HG03378 (cell line): ENCODE measurements at regions not wholly inside any gene's neighbourhood (a gene's known extent, or its start where the extent isn't known, plus 50 kb on each side); places are given as distances from the start of the nearest gene placed in this dataset.

Experiments used
- ATAC-seq: cut with Tn5 transposase; IDR thresholded peaks from one replicate; pipeline ENCODE4 v1.9.1; 2021; ENCODE audit warnings: mild to moderate bottlenecking, moderate library complexity; ENCODE audit not compliant: unreplicated experiment

DNA sequence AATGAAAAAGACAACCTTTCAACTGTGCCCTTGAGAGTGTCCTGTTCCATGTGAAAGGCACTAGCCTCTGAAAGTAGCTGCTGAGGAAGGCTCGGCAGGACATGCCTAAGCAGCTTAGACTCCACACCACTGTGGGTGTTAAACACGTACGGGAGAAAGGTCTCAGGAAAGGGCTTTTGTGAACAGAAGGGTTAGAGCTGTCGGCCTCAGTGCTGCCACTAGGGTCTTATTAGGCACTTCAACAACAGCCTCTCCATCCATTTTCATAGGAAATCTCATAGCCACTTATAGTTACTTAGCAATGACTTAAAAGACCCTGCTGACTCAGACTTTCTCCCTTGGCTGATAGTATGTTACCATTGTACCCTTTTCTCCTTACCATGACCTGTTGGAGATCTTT is 662.8 kb downstream of the TBC1D32 start:
- no peak for ATAC-seq

- ATAC-seq: no peak
These were observed 681.8 kb downstream of the TBC1D32 start for GRCh38 chr6:120652506-120652905.

DNA sequence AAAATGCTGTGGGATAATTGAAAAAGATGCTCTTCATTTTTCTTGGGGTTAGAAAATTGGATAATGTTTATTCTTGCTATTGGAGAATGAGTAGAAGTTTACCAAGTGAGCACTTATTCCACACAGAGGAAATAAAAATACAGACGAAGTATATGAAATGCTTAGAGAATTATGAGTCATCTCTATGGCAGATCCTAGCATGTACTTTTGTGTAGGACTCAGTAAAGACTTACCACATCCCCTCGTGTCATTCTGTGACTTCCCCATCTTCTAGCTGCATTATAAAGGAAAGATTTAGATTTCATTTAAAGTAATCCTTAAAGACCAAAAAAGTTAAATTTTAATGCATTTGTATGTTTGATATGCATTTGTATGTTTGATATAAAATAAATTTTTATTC is 685.6 kb downstream of the TBC1D32 start:
- ATAC-seq: no peak

GRCh38 chr6:120646101-120646500 is 688.2 kb downstream of the TBC1D32 start:
- ATAC-seq: no peak

DNA sequence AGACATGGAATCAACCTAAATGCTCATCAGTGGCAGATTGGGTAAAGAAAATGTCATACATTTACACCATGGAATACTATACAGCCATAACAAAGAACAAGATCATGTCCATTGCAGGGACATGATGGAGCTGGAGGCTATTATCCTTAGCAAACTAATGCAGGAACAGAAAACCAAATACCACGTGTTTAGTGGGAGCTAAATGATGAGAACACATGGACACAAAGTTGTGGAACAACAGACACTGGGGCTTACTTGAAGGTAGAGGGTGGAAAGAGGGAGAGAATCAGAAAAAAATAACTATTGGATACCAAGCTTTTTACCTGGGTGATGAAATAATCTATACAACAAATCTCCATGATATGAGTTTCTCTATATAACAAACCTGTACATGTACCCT is 701.3 kb downstream of the TBC1D32 start:
- ATAC-seq: no peak

DNA sequence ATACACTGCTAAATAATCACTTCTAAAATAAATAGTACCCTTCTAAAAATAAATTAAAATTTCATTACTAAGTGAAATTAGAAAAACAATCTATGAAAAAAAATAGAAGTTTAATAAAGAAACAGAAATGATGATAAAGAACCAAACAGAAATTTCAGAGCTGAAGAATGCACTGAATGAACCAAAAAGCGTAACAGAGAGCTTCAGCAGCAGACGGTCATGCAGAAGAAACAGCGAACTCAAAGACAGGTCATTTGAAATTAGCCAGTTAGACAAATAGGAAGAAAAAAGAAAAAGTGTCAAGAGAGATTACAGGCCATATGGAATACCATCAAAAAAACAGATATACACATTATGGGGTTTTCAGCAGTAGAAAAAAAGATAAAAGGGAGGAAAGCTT is 706.7 kb downstream of the TBC1D32 start:
- no peak for ATAC-seq

- no peak for ATAC-seq
These were observed 712.1 kb downstream of the TBC1D32 start for GRCh38 chr6:120622127-120622631.

- no peak for ATAC-seq
These were observed 713.4 kb downstream of the TBC1D32 start for GRCh38 chr6:120620900-120621299.

- ATAC-seq: no peak
These were observed 719.0 kb downstream of the TBC1D32 start for GRCh38 chr6:120615238-120615637.

- ATAC-seq: no peak
These were observed 719.6 kb downstream of the TBC1D32 start for GRCh38 chr6:120614723-120615122.

DNA sequence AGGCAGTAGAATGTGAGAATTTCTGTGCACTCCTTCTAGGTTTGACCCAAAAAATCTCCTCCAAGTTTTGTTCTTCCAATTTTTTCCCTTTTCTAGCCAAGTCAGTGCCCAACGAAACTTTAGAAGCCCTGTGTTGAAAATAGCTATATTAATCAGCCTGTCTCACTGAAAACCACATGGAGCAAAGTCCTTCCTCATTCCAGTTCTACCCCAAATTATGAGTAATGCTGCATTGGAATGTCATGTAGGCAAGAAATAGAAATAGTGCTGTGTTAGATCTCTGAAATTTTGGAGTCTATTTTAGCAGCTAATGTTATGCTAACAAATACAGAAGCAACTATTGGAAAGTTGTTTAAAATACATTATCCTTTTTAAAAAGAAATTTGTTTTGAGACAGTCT is 725.5 kb downstream of the TBC1D32 start:
- no peak for ATAC-seq

DNA sequence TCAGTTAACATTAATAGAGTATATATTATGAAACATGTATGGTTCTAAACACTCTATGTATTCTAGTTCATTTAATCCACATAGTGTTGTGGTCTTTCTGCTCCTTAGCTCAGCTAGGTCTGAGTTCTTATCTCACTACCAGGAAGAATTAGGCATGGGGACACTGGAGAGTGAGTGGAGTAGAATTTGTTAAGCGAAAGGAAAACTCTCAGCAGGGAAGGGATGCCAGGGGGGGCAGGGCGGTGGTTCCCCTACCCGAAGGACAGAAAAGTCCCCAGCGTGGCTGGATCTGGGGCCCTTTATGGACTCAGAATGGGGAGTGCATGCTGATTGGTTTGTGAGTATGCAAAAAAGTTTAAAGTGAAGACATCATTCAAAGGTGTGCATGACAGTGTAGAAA is 727.5 kb downstream of the TBC1D32 start:
- ATAC-seq: no peak

GRCh38 chr6:120604510-120604909 is 729.8 kb downstream of the TBC1D32 start:
- no peak for ATAC-seq

DNA sequence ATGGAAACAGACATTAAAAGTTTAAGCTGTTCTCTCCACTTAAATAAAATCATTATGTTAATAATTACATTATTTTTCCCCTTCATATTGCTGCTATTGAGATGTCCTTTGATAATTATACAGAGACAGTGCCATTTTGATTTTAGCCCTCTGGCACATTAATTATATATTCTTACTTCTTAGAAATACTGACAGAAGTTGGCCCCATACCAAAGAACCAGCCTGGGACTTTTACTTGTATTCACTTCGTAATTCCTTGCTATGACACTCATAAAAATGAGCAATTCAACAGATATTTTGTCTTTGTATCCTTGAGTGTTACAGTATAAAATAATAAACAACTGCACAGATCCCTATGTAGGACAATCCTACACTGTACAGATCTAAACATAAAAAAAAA is 743.7 kb downstream of the TBC1D32 start:
- no peak for ATAC-seq

GRCh38 chr6:120588424-120588823 is 745.9 kb downstream of the TBC1D32 start:
- ATAC-seq: no peak

GRCh38 chr6:120587381-120587780 is 746.9 kb downstream of the TBC1D32 start:
- no peak for ATAC-seq

- ATAC-seq: no peak
These were observed 750.0 kb downstream of the TBC1D32 start for GRCh38 chr6:120584111-120584760.

- ATAC-seq: no peak
These were observed 758.2 kb downstream of the TBC1D32 start for GRCh38 chr6:120576061-120576460.

- no peak for ATAC-seq
These were observed 764.6 kb downstream of the TBC1D32 start for GRCh38 chr6:120569714-120570113.

DNA sequence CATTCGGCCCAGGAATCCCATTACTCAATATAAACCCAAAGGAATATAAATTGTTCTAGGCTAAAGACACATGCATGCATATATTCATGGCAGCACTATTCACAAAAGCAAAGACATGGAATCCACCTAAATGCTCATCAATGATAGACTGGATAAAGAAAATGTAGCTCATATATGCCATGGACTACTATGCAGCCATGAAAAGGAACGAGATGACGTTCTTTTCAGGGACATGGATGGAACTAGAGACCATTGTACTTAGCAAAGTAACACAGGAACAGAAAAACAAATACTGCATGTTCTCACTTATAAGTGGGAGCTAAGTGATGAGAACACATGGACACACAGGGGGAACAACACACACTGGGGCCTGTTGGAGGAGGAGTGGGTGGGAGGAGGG is 769.5 kb downstream of the TBC1D32 start:
- ATAC-seq: no peak

- ATAC-seq: no peak
These were observed 776.0 kb downstream of the TBC1D32 start for GRCh38 chr6:120558294-120558693.

DNA sequence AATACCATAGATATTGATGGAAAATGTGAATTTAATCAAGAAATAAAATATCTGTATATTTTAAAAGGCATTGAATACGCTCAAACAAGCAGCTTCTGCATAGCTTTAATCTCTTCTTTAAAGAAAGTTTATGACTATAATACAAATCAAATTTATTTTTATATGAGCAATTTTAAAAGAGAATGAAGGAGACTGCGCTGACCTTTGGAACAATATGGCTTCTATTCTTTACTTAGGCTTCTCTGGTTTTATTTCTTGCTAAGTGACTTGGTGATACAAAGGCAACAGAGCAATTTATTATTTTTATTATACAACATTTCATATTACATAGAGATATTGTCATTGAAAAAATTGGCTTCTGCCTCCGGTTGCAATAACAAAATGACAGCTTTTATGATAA is 776.7 kb downstream of the TBC1D32 start:
- ATAC-seq: no peak

GRCh38 chr6:120556491-120556890 is 777.8 kb downstream of the TBC1D32 start:
- no peak for ATAC-seq
